Small intestine (tissue), 7 donors: ENCODE measurements at regions not wholly inside any gene's neighbourhood (a gene's known extent, or its start where the extent isn't known, plus 50 kb on each side); places are given as distances from the start of the nearest gene placed in this dataset.

Experiments used
- DNase-seq, 2 donors: peaks; one replicate each; pipeline versions ENCODE4 v3.0.0 to v3.0.0-alpha.2; 2013
- FAIRE-seq: peaks from 2 replicates; lab custom pipeline; 2012; peaks lifted over from hg19 to GRCh38; lab: Jason Lieb, UNC
- H3K27ac ChIP-seq, 3 donors: one replicate each; pipeline ENCODE4 v1.5.1; 2013; ENCODE audit warnings: low read length in 2 of 3, mild to moderate bottlenecking in 2 of 3, control low read depth in 1 of 3, inconsistent platforms in 1 of 3, low read depth in 1 of 3, moderate library complexity in 1 of 3
- H3K27me3 ChIP-seq, 3 donors: one replicate each; pipeline ENCODE4 v1.6.1; 2013; ENCODE audit warnings: low read length in 3 of 3, inconsistent platforms in 1 of 3; ENCODE audit not compliant: control insufficient read depth in 3 of 3, insufficient read depth in 3 of 3
- H3K36me3 ChIP-seq, 3 donors: one replicate each; pipeline ENCODE4 v1.6.1; 2013; ENCODE audit warnings: low read length in 3 of 3, inconsistent platforms in 1 of 3, low read depth in 1 of 3, mild to moderate bottlenecking in 1 of 3, moderate library complexity in 1 of 3; ENCODE audit not compliant: control insufficient read depth in 3 of 3, insufficient read depth in 2 of 3
- H3K4me1 ChIP-seq, 3 donors: one replicate each; pipeline ENCODE4 v1.6.1; 2013; ENCODE audit warnings: low read length in 2 of 3, inconsistent platforms in 1 of 3, low read depth in 1 of 3, mild to moderate bottlenecking in 1 of 3, moderate library complexity in 1 of 3; ENCODE audit not compliant: control insufficient read depth in 3 of 3, insufficient read depth in 2 of 3
- H3K4me3 ChIP-seq, 3 donors: one replicate each; pipeline ENCODE4 v1.5.1; 2013; ENCODE audit warnings: low read length in 3 of 3, control low read depth in 1 of 3, inconsistent platforms in 1 of 3, low read depth in 1 of 3, mild to moderate bottlenecking in 1 of 3, moderate library complexity in 1 of 3
- H3K9me3 ChIP-seq, 2 donors: one replicate each; pipeline ENCODE4 v1.6.1; 2013; ENCODE audit warnings: low read depth in 1 of 2, low read length in 1 of 2; ENCODE audit not compliant: control insufficient read depth in 2 of 2, insufficient read depth in 1 of 2
- WGBS, 3 donors: extraction: QIAGEN DNeasy Blood & Tissue Kit; methylation state at CpG; one replicate each; pipeline ENCODE4 v1.1.7; 2013; 5-methylcytosine and 5-hydroxymethylcytosine counted together
- donor health status: healthy with polysubstance abuse.
- donor health status: control.
- donor health status: control.
- donor health status: Bipolar disorder and iron deficiency.
- donor health status: healthy.

- no peak overlapping the region for H3K27ac ChIP-seq
- H3K9me3 ChIP-seq: no peaks in the 10 kb centered on the region
- no peak overlapping the region for H3K4me3 ChIP-seq
- H3K36me3 ChIP-seq: no peaks in the 10 kb centered on the region
- no peaks in the 10 kb centered on the region for H3K4me1 ChIP-seq
- no peaks in the 10 kb centered on the region for H3K27me3 ChIP-seq
- FAIRE-seq (no peak), DNase-seq (no peak)
- 74 to 82% (median 75%) methylated on average over 4 of the region's 4 CpGs for WGBS, 3 donors
Measured at GRCh38 chr10:4018054-4018511, 233.1 kb upstream of the KLF6 start.

GRCh38 chr10:4017336-4017735 is 232.3 kb upstream of the KLF6 start:
- Histone ChIP-seq H3K36me3 (no peaks in the 10 kb centered on the region), H3K27ac (no peak overlapping the region), H3K9me3 (no peaks in the 10 kb centered on the region), H3K4me3 (no peak overlapping the region), H3K4me1 (no peaks in the 10 kb centered on the region), H3K27me3 (no peaks in the 10 kb centered on the region)
- FAIRE-seq (no peak), DNase-seq (no peak)
- 82 to 92% (median 85%) methylated on average over 8 of the region's 8 CpGs for WGBS, 3 donors

GRCh38 chr10:4016214-4016740 is 231.3 kb upstream of the KLF6 start:
- H3K27ac ChIP-seq: no peak overlapping the region
- DNase-seq: no peak
- no peaks in the 10 kb centered on the region for H3K36me3 ChIP-seq
- H3K4me1 ChIP-seq: no peaks in the 10 kb centered on the region
- H3K4me3 ChIP-seq: no peak overlapping the region
- peaks cover 0 to 5% of the 10 kb centered on the region in 2 donors for H3K9me3 ChIP-seq
- FAIRE-seq: no peak
- 89 to 96% (median 92%) methylated on average over 10 of the region's 10 CpGs for WGBS, 3 donors
- no peaks in the 10 kb centered on the region for H3K27me3 ChIP-seq

- no peaks in the 10 kb centered on the region for H3K27me3 ChIP-seq
- H3K27ac ChIP-seq: no peak overlapping the region
- DNase-seq: no peak
- H3K4me3 ChIP-seq: no peak overlapping the region
- WGBS, 3 donors: 56 to 78% (median 61%) methylated on average over 13 of the region's 13 CpGs
- peaks cover 0 to 5% of the 10 kb centered on the region in 2 donors for H3K9me3 ChIP-seq
- no peaks in the 10 kb centered on the region for H3K36me3 ChIP-seq
- FAIRE-seq: no peak
- no peaks in the 10 kb centered on the region for H3K4me1 ChIP-seq
Measured at GRCh38 chr10:4013651-4014121, 228.7 kb upstream of the KLF6 start.

- no peaks in the 10 kb centered on the region for H3K4me1 ChIP-seq
- H3K4me3 ChIP-seq: no peak overlapping the region
- peaks cover 0 to 5% of the 10 kb centered on the region in 2 donors for H3K9me3 ChIP-seq
- FAIRE-seq: no peak
- no peak for DNase-seq
- no peaks in the 10 kb centered on the region for H3K27me3 ChIP-seq
- WGBS, 3 donors: 65 to 80% (median 67%) methylated on average over 2 of the region's 2 CpGs
- H3K27ac ChIP-seq: no peak overlapping the region
- no peaks in the 10 kb centered on the region for H3K36me3 ChIP-seq
Measured at GRCh38 chr10:4012848-4013247, 227.8 kb upstream of the KLF6 start.

- DNase-seq (no peak), FAIRE-seq (no peak)
- H3K27ac ChIP-seq: no peak overlapping the region
- H3K9me3 ChIP-seq: peaks cover 0 to 5% of the 10 kb centered on the region in 2 donors
- 91 to 95% (median 94%) methylated on average over 4 of the region's 4 CpGs for WGBS, 3 donors
- no peak overlapping the region for H3K4me3 ChIP-seq
- H3K36me3 ChIP-seq: no peaks in the 10 kb centered on the region
- no peaks in the 10 kb centered on the region for H3K27me3 ChIP-seq
- no peaks in the 10 kb centered on the region for H3K4me1 ChIP-seq
Measured at GRCh38 chr10:4011136-4011812, 226.3 kb upstream of the KLF6 start.

- no peak overlapping the region for H3K4me3 ChIP-seq
- peaks cover 0 to 5% of the 10 kb centered on the region in 2 donors for H3K9me3 ChIP-seq
- DNase-seq (no peak), FAIRE-seq (no peak)
- WGBS, 3 donors: 60 to 84% (median 76%) methylated on average over 7 of the region's 7 CpGs
- no peaks in the 10 kb centered on the region for H3K4me1 ChIP-seq
- no peaks in the 10 kb centered on the region for H3K27me3 ChIP-seq
- H3K36me3 ChIP-seq: no peaks in the 10 kb centered on the region
- H3K27ac ChIP-seq: no peak overlapping the region
Measured at GRCh38 chr10:4008676-4009382, 223.8 kb upstream of the KLF6 start.

GRCh38 chr10:4007771-4008170 is 222.8 kb upstream of the KLF6 start:
- Histone ChIP-seq H3K4me3 (no peak overlapping the region), H3K36me3 (no peaks in the 10 kb centered on the region), H3K9me3 (peaks cover 0 to 5% of the 10 kb centered on the region in 2 donors), H3K27ac (no peak overlapping the region), H3K4me1 (no peaks in the 10 kb centered on the region), H3K27me3 (no peaks in the 10 kb centered on the region)
- FAIRE-seq (no peak), DNase-seq (no peak)
- WGBS, 3 donors: 82 to 95% (median 83%) methylated on average over 4 of the region's 4 CpGs
